DOHH2 (cell line): ENCODE measurements at regions not wholly inside any gene's neighbourhood (a gene's known extent, or its start where the extent isn't known, plus 50 kb on each side); places are given as distances from the start of the nearest gene placed in this dataset.

Experiments used
- H3F3A ChIP-seq: fragments of 200-600 bp; sonication (generic), shearing (Covaris generic); 2 replicates; pipeline ENCODE4 v1.6.0; 2016; ENCODE audit warnings: antibody characterized with exemption, mild to moderate bottlenecking; ENCODE audit not compliant: control insufficient read depth, insufficient read depth
- H3K27ac ChIP-seq: fragments of 200-600 bp; sonication (generic); 2 replicates; pipeline ENCODE4 v1.5.1; 2014; ENCODE audit warnings: low read depth, mild to moderate bottlenecking, low read length, moderate library complexity
- H3K27me3 ChIP-seq: fragments of 200-600 bp; sonication (generic); 2 replicates; pipeline ENCODE4 v1.6.1; 2014; ENCODE audit warnings: mild to moderate bottlenecking, low read length, mixed read lengths; ENCODE audit not compliant: control insufficient read depth
- H3K36me3 ChIP-seq: fragments of 200-600 bp; sonication (generic); 2 replicates; pipeline ENCODE4 v1.6.1; 2014; ENCODE audit warnings: mild to moderate bottlenecking, low read length, moderate library complexity, mixed read lengths; ENCODE audit not compliant: control insufficient read depth
- H3K4me1 ChIP-seq: fragments of 200-600 bp; sonication (generic); 2 replicates; pipeline ENCODE4 v1.6.1; 2014; ENCODE audit warnings: mild to moderate bottlenecking, low read length, mixed read lengths; ENCODE audit not compliant: control insufficient read depth
- H3K4me2 ChIP-seq: fragments of 200-600 bp; sonication (generic); 2 replicates; pipeline ENCODE4 v1.6.0; 2014; ENCODE audit warnings: mild to moderate bottlenecking, low read length, moderate library complexity
- H3K4me3 ChIP-seq: fragments of 200-600 bp; sonication (generic); 2 replicates; pipeline ENCODE4 v1.5.1; 2014; ENCODE audit warnings: mild to moderate bottlenecking, low read length, mixed read lengths
- H3K79me2 ChIP-seq: fragments of 200-600 bp; sonication (generic); 2 replicates; pipeline ENCODE4 v1.6.1; 2014; ENCODE audit warnings: mild to moderate bottlenecking, low read length, mixed read lengths; ENCODE audit not compliant: control insufficient read depth
- H3K9me2 ChIP-seq: fragments of 200-600 bp; sonication (generic); replicated peaks from 2 replicates; pipeline ENCODE4 v1.6.1; 2014; ENCODE audit warnings: mild to moderate bottlenecking, low read length, mixed read lengths; ENCODE audit not compliant: control insufficient read depth
- H3K9me3 ChIP-seq: fragments of 200-600 bp; sonication (generic); 2 replicates; pipeline ENCODE4 v1.6.1; 2014; ENCODE audit warnings: antibody characterized with exemption, low read length, mixed read lengths; ENCODE audit not compliant: control insufficient read depth, insufficient read depth
- H4K20me1 ChIP-seq: fragments of 200-600 bp; sonication (generic); 2 replicates; pipeline ENCODE4 v1.6.0; 2014; ENCODE audit warnings: low read depth, mild to moderate bottlenecking, antibody characterized with exemption, low read length, moderate library complexity; ENCODE audit not compliant: control insufficient read depth, insufficient read depth
- EZH2phosphoT487 ChIP-seq: fragments of 200-600 bp; sonication (generic); IDR thresholded peaks from 2 replicates; pipeline ENCODE4 v1.6.1; 2017; ENCODE audit warnings: borderline replicate concordance, mild to moderate bottlenecking, antibody characterized with exemption, low read length, moderate library complexity, mixed read lengths
- TF ChIP-seq, protein P1 (sequence below): fragments of 200-600 bp; sonication (generic); IDR thresholded peaks from one replicate; pipeline ENCODE4 v1.5.1; 2014; ENCODE audit warnings: antibody characterized with exemption, mild to moderate bottlenecking, low read depth, low read length; ENCODE audit not compliant: poor library complexity, severe bottlenecking

DNA sequence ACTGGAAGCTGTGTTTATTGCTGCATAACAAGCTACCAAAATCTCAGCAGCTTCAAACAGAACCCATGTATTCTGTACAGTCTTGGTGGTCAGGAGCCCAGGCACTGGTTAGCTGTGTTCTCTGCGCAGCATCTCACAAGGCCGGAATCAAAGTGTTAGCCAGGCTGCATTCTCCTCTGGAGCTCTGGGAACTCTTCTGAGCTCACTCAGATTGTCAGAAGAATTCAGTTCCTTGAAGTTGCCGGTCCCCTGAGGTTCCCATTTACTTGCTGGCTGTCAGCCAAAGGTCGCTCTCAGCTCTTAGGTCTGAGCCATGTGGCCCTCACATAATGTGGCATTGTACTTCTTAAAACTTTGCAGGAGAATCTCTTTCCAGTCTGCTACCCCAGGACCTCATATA lies 123.6 kb upstream of the SMIM21 start:
- TF ChIP-seq EZH2phosphoT487 = no peak
- TF ChIP-seq, protein P1, sequence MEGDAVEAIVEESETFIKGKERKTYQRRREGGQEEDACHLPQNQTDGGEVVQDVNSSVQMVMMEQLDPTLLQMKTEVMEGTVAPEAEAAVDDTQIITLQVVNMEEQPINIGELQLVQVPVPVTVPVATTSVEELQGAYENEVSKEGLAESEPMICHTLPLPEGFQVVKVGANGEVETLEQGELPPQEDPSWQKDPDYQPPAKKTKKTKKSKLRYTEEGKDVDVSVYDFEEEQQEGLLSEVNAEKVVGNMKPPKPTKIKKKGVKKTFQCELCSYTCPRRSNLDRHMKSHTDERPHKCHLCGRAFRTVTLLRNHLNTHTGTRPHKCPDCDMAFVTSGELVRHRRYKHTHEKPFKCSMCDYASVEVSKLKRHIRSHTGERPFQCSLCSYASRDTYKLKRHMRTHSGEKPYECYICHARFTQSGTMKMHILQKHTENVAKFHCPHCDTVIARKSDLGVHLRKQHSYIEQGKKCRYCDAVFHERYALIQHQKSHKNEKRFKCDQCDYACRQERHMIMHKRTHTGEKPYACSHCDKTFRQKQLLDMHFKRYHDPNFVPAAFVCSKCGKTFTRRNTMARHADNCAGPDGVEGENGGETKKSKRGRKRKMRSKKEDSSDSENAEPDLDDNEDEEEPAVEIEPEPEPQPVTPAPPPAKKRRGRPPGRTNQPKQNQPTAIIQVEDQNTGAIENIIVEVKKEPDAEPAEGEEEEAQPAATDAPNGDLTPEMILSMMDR = no peak
- Histone ChIP-seq H3K27me3 (no peaks in the 10 kb centered on the region), H4K20me1 (no peaks in the 10 kb centered on the region), H3F3A (no peaks in the 10 kb centered on the region), H3K36me3 (no peaks in the 10 kb centered on the region), H3K4me2 (no peak overlapping the region), H3K79me2 (no peaks in the 10 kb centered on the region), H3K9me3 (no peaks in the 10 kb centered on the region), H3K9me2 (no peaks in the 10 kb centered on the region), H3K4me1 (no peaks in the 10 kb centered on the region), H3K4me3 (no peak overlapping the region), H3K27ac (no peak overlapping the region)

DNA sequence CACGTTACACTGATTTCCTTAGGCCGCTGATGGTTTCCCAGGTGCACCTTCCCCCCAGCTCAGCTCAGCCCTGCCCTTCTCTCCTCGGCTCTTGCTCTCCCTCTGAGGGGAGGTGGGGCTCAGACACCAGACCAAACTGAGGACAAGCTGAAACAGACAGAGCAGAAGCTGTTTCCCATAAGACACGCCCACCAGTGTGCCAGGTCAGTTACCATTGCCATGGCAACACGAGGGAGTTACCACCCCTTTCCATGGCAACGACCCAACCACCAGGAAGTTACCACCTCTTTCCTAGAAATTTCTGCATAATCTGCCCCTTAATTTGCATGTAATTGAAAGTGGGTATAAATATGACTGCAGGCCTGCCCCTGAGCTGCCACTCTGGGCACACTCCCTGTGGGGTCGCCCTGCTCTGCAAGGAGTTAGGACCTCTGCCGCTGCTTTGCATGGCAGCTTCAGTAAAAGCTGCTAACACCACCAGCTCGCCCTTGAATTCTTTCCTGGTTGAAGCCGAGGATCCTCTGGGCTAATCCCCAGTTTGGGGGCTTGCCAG lies 120.9 kb upstream of the SMIM21 start:
- H3K9me3 ChIP-seq = no peaks in the 10 kb centered on the region
- H3K36me3 ChIP-seq = no peaks in the 10 kb centered on the region
- no peaks in the 10 kb centered on the region for H3K79me2 ChIP-seq
- no peak overlapping the region for H3K4me3 ChIP-seq
- H4K20me1 ChIP-seq = no peaks in the 10 kb centered on the region
- H3K27ac ChIP-seq = no peak overlapping the region
- H3K27me3 ChIP-seq = no peaks in the 10 kb centered on the region
- H3K4me2 ChIP-seq = no peak overlapping the region
- no peak for TF ChIP-seq EZH2phosphoT487
- TF ChIP-seq, protein P1 = no peak
- no peaks in the 10 kb centered on the region for H3K9me2 ChIP-seq
- H3F3A ChIP-seq = no peaks in the 10 kb centered on the region
- H3K4me1 ChIP-seq = no peaks in the 10 kb centered on the region

DNA sequence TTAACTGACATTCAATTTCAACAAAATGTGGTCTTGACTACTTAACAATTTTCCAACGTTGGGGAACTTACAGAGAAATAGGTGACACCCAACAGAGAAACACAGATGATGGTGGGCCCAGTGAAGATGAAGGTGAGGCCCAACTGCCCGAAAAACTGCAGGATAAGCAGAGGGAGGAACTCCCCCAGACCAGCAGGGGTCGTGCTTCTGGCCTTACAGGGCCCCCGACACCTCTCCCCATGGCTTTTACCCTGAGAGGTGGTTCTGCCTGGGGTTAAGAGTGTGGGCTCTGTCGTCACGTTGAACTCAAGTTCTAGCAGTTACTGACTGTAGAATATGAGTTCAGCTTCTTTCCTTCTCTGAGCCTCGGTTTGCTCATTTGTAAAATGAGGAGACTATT lies 119.5 kb upstream of the SMIM21 start:
- Histone ChIP-seq H3K36me3 (no peaks in the 10 kb centered on the region), H3K27me3 (no peaks in the 10 kb centered on the region), H3K27ac (no peak overlapping the region), H3K4me2 (no peak overlapping the region), H3K9me2 (no peaks in the 10 kb centered on the region), H3K79me2 (no peaks in the 10 kb centered on the region), H4K20me1 (no peaks in the 10 kb centered on the region), H3K9me3 (no peaks in the 10 kb centered on the region), H3F3A (no peaks in the 10 kb centered on the region), H3K4me1 (no peaks in the 10 kb centered on the region), H3K4me3 (no peak overlapping the region)
- no peak for TF ChIP-seq EZH2phosphoT487
- TF ChIP-seq, protein P1 = peak; percentile 38
